ENCODE measurements at regions not wholly inside any gene's neighbourhood (a gene's known extent, or its start where the extent isn't known, plus 50 kb on each side); places are given as distances from the start of the nearest gene placed in this dataset.

DNA sequence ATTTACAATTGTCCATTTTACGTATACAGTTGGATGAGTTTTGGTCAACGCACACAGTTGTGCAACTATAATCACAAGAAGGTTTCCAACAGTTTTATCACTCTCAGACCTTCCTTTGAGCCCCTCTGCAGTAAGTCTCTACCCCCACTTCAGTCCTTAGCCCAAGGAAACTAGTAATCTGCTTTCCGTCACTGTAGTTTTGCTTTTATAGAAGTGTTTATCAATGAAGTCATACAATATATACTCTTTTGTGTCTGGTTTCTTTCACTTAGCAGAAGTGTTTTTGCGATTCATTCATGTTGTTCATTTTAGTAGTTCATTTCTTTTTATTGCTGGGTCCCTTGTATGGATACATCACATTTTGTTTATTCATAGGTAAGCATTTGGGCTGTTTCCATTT is 92.9 kb upstream of the PIP4K2A start:
- TF ChIP-seq, protein P1, sequence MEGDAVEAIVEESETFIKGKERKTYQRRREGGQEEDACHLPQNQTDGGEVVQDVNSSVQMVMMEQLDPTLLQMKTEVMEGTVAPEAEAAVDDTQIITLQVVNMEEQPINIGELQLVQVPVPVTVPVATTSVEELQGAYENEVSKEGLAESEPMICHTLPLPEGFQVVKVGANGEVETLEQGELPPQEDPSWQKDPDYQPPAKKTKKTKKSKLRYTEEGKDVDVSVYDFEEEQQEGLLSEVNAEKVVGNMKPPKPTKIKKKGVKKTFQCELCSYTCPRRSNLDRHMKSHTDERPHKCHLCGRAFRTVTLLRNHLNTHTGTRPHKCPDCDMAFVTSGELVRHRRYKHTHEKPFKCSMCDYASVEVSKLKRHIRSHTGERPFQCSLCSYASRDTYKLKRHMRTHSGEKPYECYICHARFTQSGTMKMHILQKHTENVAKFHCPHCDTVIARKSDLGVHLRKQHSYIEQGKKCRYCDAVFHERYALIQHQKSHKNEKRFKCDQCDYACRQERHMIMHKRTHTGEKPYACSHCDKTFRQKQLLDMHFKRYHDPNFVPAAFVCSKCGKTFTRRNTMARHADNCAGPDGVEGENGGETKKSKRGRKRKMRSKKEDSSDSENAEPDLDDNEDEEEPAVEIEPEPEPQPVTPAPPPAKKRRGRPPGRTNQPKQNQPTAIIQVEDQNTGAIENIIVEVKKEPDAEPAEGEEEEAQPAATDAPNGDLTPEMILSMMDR (IDR thresholded peaks at IDR 0.05; ENCODE audit: insufficient read depth, low read depth, low read length), result no peak
- no peak for TF ChIP-seq EZH2 (IDR thresholded peaks at IDR 0.05; ENCODE audit: insufficient read depth, low read length)
